Neural cell (in vitro differentiated cells): ENCODE measurements at regions not wholly inside any gene's neighbourhood (a gene's known extent, or its start where the extent isn't known, plus 50 kb on each side); places are given as distances from the start of the nearest gene placed in this dataset.

Experiments
- EP300 ChIP-seq: fragments of 450-650 bp; conservative IDR thresholded peaks from 2 replicates; pipeline ENCODE4 v1.6.1; 2014; ENCODE audit warnings: antibody characterized with exemption, mild to moderate bottlenecking, moderate library complexity; ENCODE audit not compliant: poor library complexity, severe bottlenecking
- EZH2 ChIP-seq: fragments of 200-600, 300-800 bp; shearing (Covaris generic), sonication (generic); IDR thresholded peaks from 2 replicates; pipeline ENCODE4 v1.6.1; 2014; ENCODE audit warnings: antibody characterized with exemption, low read length, borderline replicate concordance, mild to moderate bottlenecking; ENCODE audit not compliant: insufficient read depth, poor library complexity, severe bottlenecking
- POLR2AphosphoS5 ChIP-seq: IDR thresholded peaks from 2 replicates; pipeline ENCODE4 v1.6.1; 2012
- TAF1 ChIP-seq: IDR thresholded peaks from 2 replicates; pipeline ENCODE4 v1.6.1; 2012; ENCODE audit warnings: low read depth
- TF ChIP-seq, protein P1 (sequence below): fragments of 450-650 bp; IDR thresholded peaks from 2 replicates; pipeline ENCODE4 v1.5.1; 2014; ENCODE audit warnings: antibody characterized with exemption, mild to moderate bottlenecking, moderate library complexity; ENCODE audit not compliant: poor library complexity, severe bottlenecking

DNA sequence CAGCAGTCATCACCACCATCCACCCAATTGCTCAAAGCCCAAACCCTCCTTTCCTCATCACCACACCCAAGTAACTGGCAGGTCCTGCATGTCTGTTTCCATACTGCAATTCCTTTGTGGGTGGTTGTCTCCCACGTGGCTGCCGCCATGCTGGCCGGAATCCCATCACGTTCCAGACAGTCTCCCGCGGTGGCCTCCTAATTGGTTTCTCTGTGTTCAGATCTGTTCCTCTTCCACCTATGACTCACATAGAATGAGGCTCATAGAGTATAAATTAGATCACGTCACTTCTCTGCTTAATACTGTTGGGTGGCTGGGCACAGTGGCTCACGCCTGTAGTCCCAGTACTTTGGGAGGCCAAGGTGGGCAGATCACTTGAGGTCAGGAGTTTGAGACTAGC is 813.0 kb downstream of the TYW1 start:
- TF ChIP-seq, protein P1, sequence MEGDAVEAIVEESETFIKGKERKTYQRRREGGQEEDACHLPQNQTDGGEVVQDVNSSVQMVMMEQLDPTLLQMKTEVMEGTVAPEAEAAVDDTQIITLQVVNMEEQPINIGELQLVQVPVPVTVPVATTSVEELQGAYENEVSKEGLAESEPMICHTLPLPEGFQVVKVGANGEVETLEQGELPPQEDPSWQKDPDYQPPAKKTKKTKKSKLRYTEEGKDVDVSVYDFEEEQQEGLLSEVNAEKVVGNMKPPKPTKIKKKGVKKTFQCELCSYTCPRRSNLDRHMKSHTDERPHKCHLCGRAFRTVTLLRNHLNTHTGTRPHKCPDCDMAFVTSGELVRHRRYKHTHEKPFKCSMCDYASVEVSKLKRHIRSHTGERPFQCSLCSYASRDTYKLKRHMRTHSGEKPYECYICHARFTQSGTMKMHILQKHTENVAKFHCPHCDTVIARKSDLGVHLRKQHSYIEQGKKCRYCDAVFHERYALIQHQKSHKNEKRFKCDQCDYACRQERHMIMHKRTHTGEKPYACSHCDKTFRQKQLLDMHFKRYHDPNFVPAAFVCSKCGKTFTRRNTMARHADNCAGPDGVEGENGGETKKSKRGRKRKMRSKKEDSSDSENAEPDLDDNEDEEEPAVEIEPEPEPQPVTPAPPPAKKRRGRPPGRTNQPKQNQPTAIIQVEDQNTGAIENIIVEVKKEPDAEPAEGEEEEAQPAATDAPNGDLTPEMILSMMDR, result no peak
- TF ChIP-seq EZH2, result no peak
- TF ChIP-seq EP300, result no peak
- no peak for TF ChIP-seq POLR2AphosphoS5
- no peak for TF ChIP-seq TAF1
